ENCODE measurements at regions not wholly inside any gene's neighbourhood (a gene's known extent, or its start where the extent isn't known, plus 50 kb on each side); places are given as distances from the start of the nearest gene placed in this dataset.

- no peak for DNase-seq
Observed at GRCh38 chr1:88098881-88099280, 585.2 kb upstream of the PKN2 start.

GRCh38 chr1:88101041-88101440 is 583.0 kb upstream of the PKN2 start:
- DNase-seq, result no peak

- DNase-seq, result peak; percentile 4
Observed at GRCh38 chr1:88104236-88104635, 579.8 kb upstream of the PKN2 start.

- no peak for DNase-seq
Observed at GRCh38 chr1:88104886-88105285, 579.2 kb upstream of the PKN2 start.

- DNase-seq, result no peak
Observed at GRCh38 chr1:88111816-88112215, 572.3 kb upstream of the PKN2 start.

- DNase-seq, result no peak
Observed at GRCh38 chr1:88117597-88117996, 566.5 kb upstream of the PKN2 start.

- DNase-seq, result no peak
Observed at GRCh38 chr1:88118176-88118845, 565.8 kb upstream of the PKN2 start.

- DNase-seq, result no peak
Observed at GRCh38 chr1:88124614-88125013, 559.5 kb upstream of the PKN2 start.

GRCh38 chr1:88126467-88126866 is 557.6 kb upstream of the PKN2 start:
- DNase-seq, result no peak

GRCh38 chr1:88133991-88134390 is 550.1 kb upstream of the PKN2 start:
- DNase-seq, result no peak

GRCh38 chr1:88134983-88135921 is 548.8 kb upstream of the PKN2 start:
- no peak for DNase-seq

- no peak for DNase-seq
Observed at GRCh38 chr1:88139633-88140032, 544.4 kb upstream of the PKN2 start.

- DNase-seq, result no peak
Observed at GRCh38 chr1:88140325-88140724, 543.7 kb upstream of the PKN2 start.

- DNase-seq, result no peak
Observed at GRCh38 chr1:88141499-88142074, 542.5 kb upstream of the PKN2 start.

GRCh38 chr1:88145752-88146151 is 538.3 kb upstream of the PKN2 start:
- DNase-seq, result no peak

GRCh38 chr1:88149686-88150085 is 534.4 kb upstream of the PKN2 start:
- no peak for DNase-seq

- DNase-seq, result no peak
Observed at GRCh38 chr1:88150330-88150729, 533.7 kb upstream of the PKN2 start.

- DNase-seq, result no peak
Observed at GRCh38 chr1:88163187-88163586, 520.9 kb upstream of the PKN2 start.

GRCh38 chr1:88168126-88168525 is 515.9 kb upstream of the PKN2 start:
- no peak for DNase-seq

GRCh38 chr1:88169139-88169538 is 514.9 kb upstream of the PKN2 start:
- DNase-seq, result no peak

- no peak for DNase-seq
Observed at GRCh38 chr1:88169939-88170338, 514.1 kb upstream of the PKN2 start.

- no peak for DNase-seq
Observed at GRCh38 chr1:88175120-88175630, 508.9 kb upstream of the PKN2 start.

- DNase-seq, result peak; percentile 34
Observed at GRCh38 chr1:88175631-88176226, 508.3 kb upstream of the PKN2 start.

Data from fibroblast of skin of scalp (primary cell).